NCI-H460 (cell line): ENCODE measurements at regions not wholly inside any gene's neighbourhood (a gene's known extent, or its start where the extent isn't known, plus 50 kb on each side); places are given as distances from the start of the nearest gene placed in this dataset.

Experiments
- DNase-seq: peaks from one replicate; pipeline ENCODE4 v3.0.0-alpha.2; 2016; ENCODE audit warnings: low read depth; ENCODE audit errors: extremely low read depth

DNA sequence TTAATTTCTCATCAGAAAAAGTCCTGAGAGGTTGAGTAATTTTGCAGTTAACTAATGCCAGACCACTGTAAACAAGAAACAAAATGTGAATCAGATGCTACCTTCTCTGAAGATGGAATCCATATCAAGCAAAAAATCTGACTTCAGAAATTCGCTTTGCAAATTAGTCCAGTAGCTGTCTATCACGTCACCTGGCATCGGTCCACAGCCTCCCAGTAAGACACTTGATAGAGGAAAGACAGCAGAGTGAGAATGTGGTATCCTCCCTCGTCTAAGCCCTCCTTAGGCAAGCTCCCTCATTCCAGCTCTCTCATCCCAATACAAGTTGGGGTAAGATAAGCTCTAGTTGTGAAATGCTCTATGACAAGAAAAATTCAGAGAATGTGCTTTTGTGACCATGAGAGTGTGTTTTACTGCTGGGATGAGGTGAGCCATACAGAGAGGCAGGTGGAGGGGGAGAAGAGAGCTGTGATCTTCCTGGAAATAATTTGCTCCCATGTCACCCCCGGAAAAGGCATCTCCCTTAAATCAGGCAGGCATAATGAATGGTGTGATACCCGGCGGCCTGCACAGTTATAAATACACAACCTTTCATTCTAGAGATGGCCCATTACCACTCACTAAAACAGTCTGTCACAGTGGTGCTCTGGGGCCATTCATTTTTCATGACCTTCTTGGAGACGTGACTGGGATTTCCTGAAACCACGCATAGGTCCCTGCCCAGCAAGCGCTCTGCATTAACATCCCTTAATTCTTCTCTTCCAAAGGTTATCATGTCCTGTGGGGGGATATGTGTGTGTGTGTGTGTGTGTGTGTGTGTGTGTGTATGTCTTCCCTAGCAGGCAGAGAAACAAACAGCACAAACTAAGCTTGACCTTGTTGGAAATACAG is 602.0 kb upstream of the KCNMB2 start:
- DNase-seq, result no peak

GRCh38 chr3:177935047-177935446 is 601.2 kb upstream of the KCNMB2 start:
- no peak for DNase-seq

DNA sequence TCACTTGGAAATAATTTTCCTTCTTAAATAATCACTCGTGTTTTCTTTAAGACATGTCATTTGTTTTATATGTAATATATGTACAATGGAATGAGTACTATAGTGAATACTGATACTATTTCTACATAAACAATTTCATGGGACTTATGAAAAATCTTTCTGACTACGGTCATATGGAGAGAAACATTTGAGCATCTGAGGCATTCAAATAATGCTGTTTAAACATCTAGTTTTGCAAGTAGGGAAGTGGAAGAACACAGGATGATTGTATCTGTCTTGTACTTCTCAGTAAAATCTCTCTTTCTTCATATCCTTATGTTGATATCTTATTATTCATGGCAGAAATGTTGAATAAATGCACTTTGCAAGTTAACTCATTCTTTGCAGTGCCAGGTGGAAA is 599.5 kb upstream of the KCNMB2 start:
- DNase-seq, result no peak

DNA sequence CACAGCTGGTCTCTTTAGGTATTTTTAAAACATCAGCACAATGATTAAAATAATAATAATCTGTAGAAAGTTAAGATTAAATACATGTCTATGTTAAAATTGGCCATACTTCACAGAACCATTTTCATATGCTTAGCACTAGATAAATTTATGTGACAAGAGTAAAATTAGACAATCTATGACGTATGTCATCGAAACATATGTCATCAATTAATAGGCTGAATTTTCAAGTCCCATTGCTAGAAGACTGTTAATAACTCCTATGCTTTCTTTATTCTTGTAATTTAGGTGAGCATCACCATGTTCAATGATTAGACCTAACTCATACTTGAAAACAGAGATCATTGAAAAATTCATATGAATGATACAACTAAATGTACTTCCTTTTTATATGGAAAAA is 593.3 kb upstream of the KCNMB2 start:
- DNase-seq, result no peak

- no peak for DNase-seq
These were observed 592.0 kb upstream of the KCNMB2 start for GRCh38 chr3:177944228-177944661.

GRCh38 chr3:177946048-177946447 is 590.2 kb upstream of the KCNMB2 start:
- DNase-seq, result no peak

GRCh38 chr3:177946497-177946896 is 589.7 kb upstream of the KCNMB2 start:
- no peak for DNase-seq

DNA sequence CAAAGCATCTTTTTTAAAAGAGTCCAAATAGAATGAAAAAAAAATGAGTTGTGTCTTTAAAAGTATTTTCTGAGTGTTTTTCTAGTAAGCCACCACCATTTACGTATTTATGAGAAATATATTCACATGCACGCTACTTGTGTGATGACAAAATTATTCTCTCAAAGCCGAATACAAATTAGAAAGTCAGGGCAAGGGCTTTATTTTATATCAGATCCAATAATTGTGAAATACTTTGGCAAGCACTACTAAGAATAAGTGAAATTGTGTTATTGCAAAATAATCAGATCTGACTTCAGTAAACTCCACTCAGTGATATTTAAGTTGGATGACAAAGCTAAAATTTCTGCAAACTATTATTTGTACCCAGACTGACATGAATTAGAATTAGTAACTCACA is 589.3 kb upstream of the KCNMB2 start:
- DNase-seq, result peak; percentile 20

- no peak for DNase-seq
These were observed 588.3 kb upstream of the KCNMB2 start for GRCh38 chr3:177947901-177948300.

DNA sequence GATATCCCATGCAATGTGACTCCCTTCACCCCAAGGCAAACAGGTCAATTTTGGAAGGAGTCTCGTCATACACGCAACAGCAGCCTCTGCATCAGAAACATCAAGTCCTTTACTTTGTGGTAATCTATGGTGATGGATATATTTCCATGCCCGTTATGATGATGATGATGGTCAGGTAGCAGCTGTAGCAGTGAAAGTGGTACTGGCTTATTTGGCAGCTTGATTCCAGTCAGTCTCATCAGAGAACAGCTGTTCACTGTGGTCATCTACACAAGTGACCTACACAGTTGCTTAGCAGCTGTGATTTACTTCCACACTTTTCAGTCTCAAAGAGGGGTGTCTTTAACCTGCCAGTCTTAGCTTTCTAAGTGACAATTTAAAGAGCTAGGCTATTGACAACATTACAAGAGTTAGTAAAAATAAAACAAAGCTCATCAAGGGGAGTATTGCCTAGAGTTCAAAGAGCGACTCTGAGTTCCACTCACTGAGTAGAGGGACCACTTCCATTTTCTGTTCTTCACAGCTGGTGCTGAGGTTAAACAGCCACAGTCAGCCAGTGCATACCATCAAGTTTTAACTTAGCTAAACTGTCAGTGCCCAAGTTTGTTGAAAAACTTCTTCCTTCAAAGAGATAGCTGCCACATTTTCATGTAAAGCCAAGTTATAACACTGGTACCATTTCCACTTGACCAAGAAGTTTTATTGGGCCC is 587.4 kb upstream of the KCNMB2 start:
- DNase-seq, result no peak

DNA sequence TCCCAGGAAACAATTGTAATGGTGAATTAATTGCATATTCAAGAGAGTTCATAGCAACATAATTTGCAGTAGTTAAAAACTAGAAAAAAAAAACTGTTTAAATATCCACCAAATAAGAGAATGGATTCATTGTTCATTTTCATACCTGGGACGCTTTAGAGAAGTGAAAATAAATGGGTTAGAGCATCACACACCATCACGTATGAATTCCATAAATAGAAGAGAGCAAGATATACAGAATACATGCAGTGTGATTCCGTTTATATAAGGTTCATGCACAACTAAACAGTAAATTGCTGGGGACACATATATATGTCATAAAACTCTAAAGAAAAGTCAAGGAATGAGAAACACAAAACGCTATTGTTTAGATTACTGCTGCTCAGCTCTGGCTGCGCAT is 577.0 kb upstream of the KCNMB2 start:
- no peak for DNase-seq

GRCh38 chr3:177960014-177960413 is 576.2 kb upstream of the KCNMB2 start:
- DNase-seq, result no peak

- no peak for DNase-seq
These were observed 575.5 kb upstream of the KCNMB2 start for GRCh38 chr3:177960722-177961121.

- no peak for DNase-seq
These were observed 574.5 kb upstream of the KCNMB2 start for GRCh38 chr3:177961784-177962183.

- no peak for DNase-seq
These were observed 569.7 kb upstream of the KCNMB2 start for GRCh38 chr3:177966493-177966892.

GRCh38 chr3:177968891-177969290 is 567.3 kb upstream of the KCNMB2 start:
- no peak for DNase-seq

DNA sequence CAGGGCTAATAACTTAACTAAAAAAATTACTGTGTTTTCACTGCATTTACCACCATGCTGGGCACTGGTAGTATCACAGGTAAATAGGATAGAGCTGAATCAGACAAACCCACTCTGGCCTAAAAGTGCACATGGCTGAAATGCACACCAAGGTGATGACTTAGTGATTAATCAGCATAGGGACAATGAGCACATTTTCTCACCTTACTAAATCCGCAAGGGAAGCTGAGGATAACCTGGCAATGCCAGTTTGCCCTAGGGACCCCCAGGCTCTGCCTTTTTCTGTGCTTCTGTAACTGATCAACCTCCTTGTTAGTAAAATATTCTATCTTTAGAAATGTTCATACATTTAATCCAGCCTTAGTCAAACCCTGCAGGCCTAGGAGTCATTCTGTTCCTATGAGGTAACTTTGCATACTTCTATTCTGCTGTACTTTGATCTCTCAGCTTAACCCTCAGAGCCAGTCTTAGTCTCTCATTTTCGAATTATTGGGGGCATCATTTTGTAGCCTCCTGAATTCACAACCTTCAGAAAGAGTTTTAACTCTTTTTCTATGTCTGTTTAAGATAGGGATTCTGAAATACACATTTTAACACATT is 562.9 kb upstream of the KCNMB2 start:
- DNase-seq, result no peak

- no peak for DNase-seq
These were observed 560.0 kb upstream of the KCNMB2 start for GRCh38 chr3:177976241-177976640.

DNA sequence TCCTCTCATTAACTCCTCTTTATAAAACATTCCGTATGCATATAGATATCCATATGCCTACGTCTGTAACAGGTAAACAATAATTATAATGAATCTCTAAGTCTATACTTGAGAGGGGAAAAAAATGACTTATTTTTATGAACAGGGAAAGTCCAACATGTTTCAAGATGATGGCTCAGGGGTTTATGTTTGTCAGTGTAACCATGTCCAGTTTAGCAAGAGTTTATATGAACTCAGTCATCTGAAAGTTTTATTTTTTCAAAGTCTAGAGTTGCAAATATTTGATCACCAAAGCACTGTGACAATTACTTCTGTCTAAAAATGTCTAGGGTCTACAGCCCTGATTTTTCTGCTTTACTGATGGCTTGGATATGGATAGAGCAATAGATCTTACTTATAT is 559.4 kb upstream of the KCNMB2 start:
- DNase-seq, result no peak

- DNase-seq, result peak; percentile 27
These were observed 558.7 kb upstream of the KCNMB2 start for GRCh38 chr3:177977381-177978158.

GRCh38 chr3:177978946-177979345 is 557.3 kb upstream of the KCNMB2 start:
- no peak for DNase-seq
